GM23338 (cell line): ENCODE measurements at regions not wholly inside any gene's neighbourhood (a gene's known extent, or its start where the extent isn't known, plus 50 kb on each side); places are given as distances from the start of the nearest gene placed in this dataset.

ENCODE experiments used
- ATAC-seq: fragments of 200-7000 bp; cut with Tn5 transposase; 3 replicates; pipeline ENCODE4 v1.9.1; 2020
- DNase-seq: peaks from one replicate; pipeline ENCODE4 v3.0.0-alpha.2; 2015; ENCODE audit warnings: low spot score
- H2AFZ ChIP-seq: fragments of 200-600 bp; sonication (generic); 2 replicates; pipeline ENCODE4 v1.8.0; 2016; ENCODE audit warnings: antibody characterized with exemption, mild to moderate bottlenecking, moderate library complexity
- H3F3A ChIP-seq: fragments of 200-600 bp; sonication (generic); replicated peaks from 2 replicates; pipeline ENCODE4 v1.8.0; 2017; ENCODE audit warnings: antibody characterized with exemption, mixed run types, low read depth
- H3K27ac ChIP-seq: fragments of 200-600 bp; sonication (generic); 2 replicates; pipeline ENCODE4 v1.6.1; 2016; ENCODE audit warnings: low read depth
- H3K27me3 ChIP-seq: fragments of 200-600 bp; sonication (generic); 2 replicates; pipeline ENCODE4 v1.8.0; 2016; ENCODE audit warnings: mild to moderate bottlenecking, mixed run types, moderate library complexity; ENCODE audit not compliant: insufficient read depth
- H3K36me3 ChIP-seq: fragments of 200-600 bp; sonication (generic); 2 replicates; pipeline ENCODE4 v1.8.0; 2016; ENCODE audit warnings: mild to moderate bottlenecking; ENCODE audit not compliant: insufficient read depth
- H3K4me1 ChIP-seq: fragments of 200-600 bp; sonication (generic); 2 replicates; pipeline ENCODE4 v1.8.0; 2016; ENCODE audit warnings: mild to moderate bottlenecking, moderate library complexity; ENCODE audit not compliant: insufficient read depth
- H3K4me2 ChIP-seq: fragments of 200-600 bp; sonication (generic); 2 replicates; pipeline ENCODE4 v1.7.1; 2017; ENCODE audit warnings: mixed run types
- H3K4me3 ChIP-seq: fragments of 200-600 bp; sonication (generic); 2 replicates; pipeline ENCODE4 v1.6.1; 2016; ENCODE audit warnings: mixed run types
- H3K79me2 ChIP-seq: fragments of 200-600 bp; sonication (generic); replicated peaks from 2 replicates; pipeline ENCODE4 v1.8.0; 2017; ENCODE audit warnings: mild to moderate bottlenecking; ENCODE audit not compliant: insufficient read depth
- H3K9me2 ChIP-seq: fragments of 200-600 bp; sonication (generic); 2 replicates; pipeline ENCODE4 v1.8.0; 2017; ENCODE audit not compliant: insufficient read depth
- H4K20me1 ChIP-seq: fragments of 200-600 bp; sonication (generic); replicated peaks from 2 replicates; pipeline ENCODE4 v1.8.0; 2017; ENCODE audit warnings: mild to moderate bottlenecking; ENCODE audit not compliant: insufficient read depth
- H3K27ac Mint-ChIP-seq: 2 replicates; pipeline ENCODE4 v1.8.0; 2020; ENCODE audit warnings: inconsistent platforms, mild to moderate bottlenecking, moderate library complexity, mixed read lengths
- H3K27me3 Mint-ChIP-seq: 3 replicates; pipeline ENCODE4 v1.8.0; 2022; ENCODE audit warnings: low read depth, mild to moderate bottlenecking, moderate library complexity, mixed read lengths, inconsistent platforms; ENCODE audit not compliant: insufficient read depth, poor library complexity
- H3K36me3 Mint-ChIP-seq: 3 replicates; pipeline ENCODE4 v1.8.0; 2021; ENCODE audit warnings: low read depth, mild to moderate bottlenecking, inconsistent platforms, moderate library complexity, mixed read lengths
- H3K4me1 Mint-ChIP-seq: 3 replicates; pipeline ENCODE4 v1.8.0; 2020; ENCODE audit warnings: mild to moderate bottlenecking, inconsistent platforms, mixed read lengths
- H3K4me3 Mint-ChIP-seq: 3 replicates; pipeline ENCODE4 v1.8.0; 2021; ENCODE audit warnings: moderate library complexity, mild to moderate bottlenecking, inconsistent platforms, mixed read lengths
- H3K9me3 Mint-ChIP-seq: 3 replicates; pipeline ENCODE4 v1.8.0; 2020; ENCODE audit warnings: moderate library complexity, mild to moderate bottlenecking, inconsistent platforms, mixed read lengths
- CREB1 ChIP-seq: fragments of 250-450 bp; sonication (Bioruptor Pico); IDR thresholded peaks from 2 replicates; pipeline ENCODE4 v1.5.0; 2020; ENCODE audit warnings: low read depth, mild to moderate bottlenecking, moderate library complexity
- CTCF ChIP-seq, 2 experiments: fragments of 200-600 bp in 1 of 2; sonication (generic) in 1 of 2; conservative IDR thresholded peaks; 2 replicates each; pipeline versions ENCODE4 v1.5.1 to v1.6.1; 2016 to 2017; ENCODE audit warnings: antibody characterized with exemption in 2 of 2, low read depth in 2 of 2, mild to moderate bottlenecking in 2 of 2, moderate library complexity in 1 of 2
- EZH2 ChIP-seq: fragments of 200-600 bp; sonication (generic); IDR thresholded peaks from one replicate; pipeline ENCODE4 v1.8.0; 2017; ENCODE audit warnings: antibody characterized with exemption, mild to moderate bottlenecking, low read depth; ENCODE audit not compliant: unreplicated experiment
- EZH2phosphoT487 ChIP-seq: fragments of 200-600 bp; sonication (generic); IDR thresholded peaks from one replicate; pipeline ENCODE4 v1.8.1; 2018; ENCODE audit warnings: antibody characterized with exemption; ENCODE audit not compliant: unreplicated experiment
- JUNB ChIP-seq: IDR thresholded peaks from one replicate; pipeline ENCODE4 v1.6.1; 2016; ENCODE audit warnings: antibody characterized with exemption; ENCODE audit not compliant: unreplicated experiment
- NANOG ChIP-seq: IDR thresholded peaks from 2 replicates; pipeline ENCODE4 v1.6.1; 2016; ENCODE audit warnings: antibody characterized with exemption, borderline replicate concordance
- POLR2AphosphoS5 ChIP-seq: IDR thresholded peaks from 2 replicates; pipeline ENCODE4 v1.6.1; 2016; ENCODE audit warnings: antibody characterized with exemption, low read depth
- STAT1 ChIP-seq: IDR thresholded peaks from one replicate; pipeline ENCODE4 v1.6.1; 2016; ENCODE audit warnings: antibody characterized with exemption; ENCODE audit not compliant: unreplicated experiment
- ZNF114 ChIP-seq: fragments of 250-450 bp; sonication (Bioruptor Pico); IDR thresholded peaks from 2 replicates; pipeline ENCODE4 v1.5.0; 2020; ENCODE audit warnings: mild to moderate bottlenecking, moderate library complexity
- ZNF331 ChIP-seq: fragments of 250-450 bp; sonication (Bioruptor Pico); IDR thresholded peaks from 2 replicates; pipeline ENCODE4 v1.5.0; 2020; ENCODE audit warnings: low read depth, mild to moderate bottlenecking, moderate library complexity
- TF ChIP-seq, protein P1 (sequence below): fragments of 250-450 bp; sonication (Bioruptor Pico); IDR thresholded peaks from 2 replicates; pipeline ENCODE4 v1.5.0; 2020; ENCODE audit warnings: mild to moderate bottlenecking, moderate library complexity
- TF ChIP-seq, protein P2 (sequence below): IDR thresholded peaks from one replicate; pipeline ENCODE4 v1.6.1; 2018; ENCODE audit warnings: antibody characterized with exemption; ENCODE audit not compliant: unreplicated experiment
- TF ChIP-seq, protein P3 (sequence below): IDR thresholded peaks from 2 replicates; pipeline ENCODE4 v1.6.1; 2016; ENCODE audit warnings: antibody characterized with exemption

GRCh38 chr2:186105016-186105724 is 366.6 kb downstream of the FSIP2 start:
- no peaks in the 10 kb centered on the region for H3K36me3 ChIP-seq
- Mint-ChIP-seq H3K9me3 (no peaks in the 10 kb centered on the region), H3K4me3 (no peak overlapping the region), H3K4me1 (peaks cover 14% of the 10 kb centered on the region), H3K36me3 (no peaks in the 10 kb centered on the region), H3K27me3 (peaks cover 2% of the 10 kb centered on the region), H3K27ac (peak overlapping the region; percentile 53; the same call in 1 of the 2 replicates)
- H3K79me2 ChIP-seq: no peaks in the 10 kb centered on the region
- H4K20me1 ChIP-seq: no peaks in the 10 kb centered on the region
- H2AFZ ChIP-seq: no peak overlapping the region
- DNase-seq (no peak), ATAC-seq (no peak)
- peaks cover 17% of the 10 kb centered on the region for H3K4me1 ChIP-seq
- no peak overlapping the region for H3K4me2 ChIP-seq
- no peaks in the 10 kb centered on the region for H3F3A ChIP-seq
- TF ChIP-seq, protein P1, sequence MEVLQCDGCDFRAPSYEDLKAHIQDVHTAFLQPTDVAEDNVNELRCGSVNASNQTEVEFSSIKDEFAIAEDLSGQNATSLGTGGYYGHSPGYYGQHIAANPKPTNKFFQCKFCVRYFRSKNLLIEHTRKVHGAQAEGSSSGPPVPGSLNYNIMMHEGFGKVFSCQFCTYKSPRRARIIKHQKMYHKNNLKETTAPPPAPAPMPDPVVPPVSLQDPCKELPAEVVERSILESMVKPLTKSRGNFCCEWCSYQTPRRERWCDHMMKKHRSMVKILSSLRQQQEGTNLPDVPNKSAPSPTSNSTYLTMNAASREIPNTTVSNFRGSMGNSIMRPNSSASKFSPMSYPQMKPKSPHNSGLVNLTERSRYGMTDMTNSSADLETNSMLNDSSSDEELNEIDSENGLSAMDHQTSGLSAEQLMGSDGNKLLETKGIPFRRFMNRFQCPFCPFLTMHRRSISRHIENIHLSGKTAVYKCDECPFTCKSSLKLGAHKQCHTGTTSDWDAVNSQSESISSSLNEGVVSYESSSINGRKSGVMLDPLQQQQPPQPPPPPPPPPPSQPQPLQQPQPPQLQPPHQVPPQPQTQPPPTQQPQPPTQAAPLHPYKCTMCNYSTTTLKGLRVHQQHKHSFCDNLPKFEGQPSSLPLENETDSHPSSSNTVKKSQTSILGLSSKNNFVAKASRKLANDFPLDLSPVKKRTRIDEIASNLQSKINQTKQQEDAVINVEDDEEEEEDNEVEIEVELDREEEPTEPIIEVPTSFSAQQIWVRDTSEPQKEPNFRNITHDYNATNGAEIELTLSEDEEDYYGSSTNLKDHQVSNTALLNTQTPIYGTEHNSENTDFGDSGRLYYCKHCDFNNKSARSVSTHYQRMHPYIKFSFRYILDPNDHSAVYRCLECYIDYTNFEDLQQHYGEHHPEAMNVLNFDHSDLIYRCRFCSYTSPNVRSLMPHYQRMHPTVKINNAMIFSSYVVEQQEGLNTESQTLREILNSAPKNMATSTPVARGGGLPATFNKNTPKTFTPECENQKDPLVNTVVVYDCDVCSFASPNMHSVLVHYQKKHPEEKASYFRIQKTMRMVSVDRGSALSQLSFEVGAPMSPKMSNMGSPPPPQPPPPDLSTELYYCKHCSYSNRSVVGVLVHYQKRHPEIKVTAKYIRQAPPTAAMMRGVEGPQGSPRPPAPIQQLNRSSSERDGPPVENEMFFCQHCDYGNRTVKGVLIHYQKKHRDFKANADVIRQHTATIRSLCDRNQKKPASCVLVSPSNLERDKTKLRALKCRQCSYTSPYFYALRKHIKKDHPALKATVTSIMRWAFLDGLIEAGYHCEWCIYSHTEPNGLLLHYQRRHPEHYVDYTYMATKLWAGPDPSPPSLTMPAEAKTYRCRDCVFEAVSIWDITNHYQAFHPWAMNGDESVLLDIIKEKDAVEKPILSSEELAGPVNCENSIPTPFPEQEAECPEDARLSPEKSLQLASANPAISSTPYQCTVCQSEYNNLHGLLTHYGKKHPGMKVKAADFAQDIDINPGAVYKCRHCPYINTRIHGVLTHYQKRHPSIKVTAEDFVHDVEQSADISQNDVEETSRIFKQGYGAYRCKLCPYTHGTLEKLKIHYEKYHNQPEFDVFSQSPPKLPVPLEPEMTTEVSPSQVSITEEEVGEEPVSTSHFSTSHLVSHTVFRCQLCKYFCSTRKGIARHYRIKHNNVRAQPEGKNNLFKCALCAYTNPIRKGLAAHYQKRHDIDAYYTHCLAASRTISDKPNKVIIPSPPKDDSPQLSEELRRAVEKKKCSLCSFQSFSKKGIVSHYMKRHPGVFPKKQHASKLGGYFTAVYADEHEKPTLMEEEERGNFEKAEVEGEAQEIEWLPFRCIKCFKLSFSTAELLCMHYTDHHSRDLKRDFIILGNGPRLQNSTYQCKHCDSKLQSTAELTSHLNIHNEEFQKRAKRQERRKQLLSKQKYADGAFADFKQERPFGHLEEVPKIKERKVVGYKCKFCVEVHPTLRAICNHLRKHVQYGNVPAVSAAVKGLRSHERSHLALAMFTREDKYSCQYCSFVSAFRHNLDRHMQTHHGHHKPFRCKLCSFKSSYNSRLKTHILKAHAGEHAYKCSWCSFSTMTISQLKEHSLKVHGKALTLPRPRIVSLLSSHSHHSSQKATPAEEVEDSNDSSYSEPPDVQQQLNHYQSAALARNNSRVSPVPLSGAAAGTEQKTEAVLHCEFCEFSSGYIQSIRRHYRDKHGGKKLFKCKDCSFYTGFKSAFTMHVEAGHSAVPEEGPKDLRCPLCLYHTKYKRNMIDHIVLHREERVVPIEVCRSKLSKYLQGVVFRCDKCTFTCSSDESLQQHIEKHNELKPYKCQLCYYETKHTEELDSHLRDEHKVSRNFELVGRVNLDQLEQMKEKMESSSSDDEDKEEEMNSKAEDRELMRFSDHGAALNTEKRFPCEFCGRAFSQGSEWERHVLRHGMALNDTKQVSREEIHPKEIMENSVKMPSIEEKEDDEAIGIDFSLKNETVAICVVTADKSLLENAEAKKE (CRISPR knock-in tag): no peak
- TF ChIP-seq STAT1: no peak
- TF ChIP-seq, protein P2, sequence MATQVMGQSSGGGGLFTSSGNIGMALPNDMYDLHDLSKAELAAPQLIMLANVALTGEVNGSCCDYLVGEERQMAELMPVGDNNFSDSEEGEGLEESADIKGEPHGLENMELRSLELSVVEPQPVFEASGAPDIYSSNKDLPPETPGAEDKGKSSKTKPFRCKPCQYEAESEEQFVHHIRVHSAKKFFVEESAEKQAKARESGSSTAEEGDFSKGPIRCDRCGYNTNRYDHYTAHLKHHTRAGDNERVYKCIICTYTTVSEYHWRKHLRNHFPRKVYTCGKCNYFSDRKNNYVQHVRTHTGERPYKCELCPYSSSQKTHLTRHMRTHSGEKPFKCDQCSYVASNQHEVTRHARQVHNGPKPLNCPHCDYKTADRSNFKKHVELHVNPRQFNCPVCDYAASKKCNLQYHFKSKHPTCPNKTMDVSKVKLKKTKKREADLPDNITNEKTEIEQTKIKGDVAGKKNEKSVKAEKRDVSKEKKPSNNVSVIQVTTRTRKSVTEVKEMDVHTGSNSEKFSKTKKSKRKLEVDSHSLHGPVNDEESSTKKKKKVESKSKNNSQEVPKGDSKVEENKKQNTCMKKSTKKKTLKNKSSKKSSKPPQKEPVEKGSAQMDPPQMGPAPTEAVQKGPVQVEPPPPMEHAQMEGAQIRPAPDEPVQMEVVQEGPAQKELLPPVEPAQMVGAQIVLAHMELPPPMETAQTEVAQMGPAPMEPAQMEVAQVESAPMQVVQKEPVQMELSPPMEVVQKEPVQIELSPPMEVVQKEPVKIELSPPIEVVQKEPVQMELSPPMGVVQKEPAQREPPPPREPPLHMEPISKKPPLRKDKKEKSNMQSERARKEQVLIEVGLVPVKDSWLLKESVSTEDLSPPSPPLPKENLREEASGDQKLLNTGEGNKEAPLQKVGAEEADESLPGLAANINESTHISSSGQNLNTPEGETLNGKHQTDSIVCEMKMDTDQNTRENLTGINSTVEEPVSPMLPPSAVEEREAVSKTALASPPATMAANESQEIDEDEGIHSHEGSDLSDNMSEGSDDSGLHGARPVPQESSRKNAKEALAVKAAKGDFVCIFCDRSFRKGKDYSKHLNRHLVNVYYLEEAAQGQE: no peak
- TF ChIP-seq ZNF331: no peak
- no peak for TF ChIP-seq POLR2AphosphoS5
- TF ChIP-seq NANOG: no peak
- no peak for TF ChIP-seq ZNF114
- no peak for TF ChIP-seq EZH2
- TF ChIP-seq JUNB: no peak
- TF ChIP-seq, protein P3, sequence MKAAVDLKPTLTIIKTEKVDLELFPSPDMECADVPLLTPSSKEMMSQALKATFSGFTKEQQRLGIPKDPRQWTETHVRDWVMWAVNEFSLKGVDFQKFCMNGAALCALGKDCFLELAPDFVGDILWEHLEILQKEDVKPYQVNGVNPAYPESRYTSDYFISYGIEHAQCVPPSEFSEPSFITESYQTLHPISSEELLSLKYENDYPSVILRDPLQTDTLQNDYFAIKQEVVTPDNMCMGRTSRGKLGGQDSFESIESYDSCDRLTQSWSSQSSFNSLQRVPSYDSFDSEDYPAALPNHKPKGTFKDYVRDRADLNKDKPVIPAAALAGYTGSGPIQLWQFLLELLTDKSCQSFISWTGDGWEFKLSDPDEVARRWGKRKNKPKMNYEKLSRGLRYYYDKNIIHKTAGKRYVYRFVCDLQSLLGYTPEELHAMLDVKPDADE: no peak
- TF ChIP-seq EZH2phosphoT487: no peak
- no peak for TF ChIP-seq CTCF (conservative IDR thresholded peaks at IDR 0.05; ENCODE audit: low read depth in 2 of 2)
- no peak for TF ChIP-seq CREB1
- H3K4me3 ChIP-seq: no peak overlapping the region
- H3K27me3 ChIP-seq: no peaks in the 10 kb centered on the region
- no peak overlapping the region for H3K27ac ChIP-seq
- no peaks in the 10 kb centered on the region for H3K9me2 ChIP-seq
